Omental fat pad (tissue), 3 donors: ENCODE measurements at regions not wholly inside any gene's neighbourhood (a gene's known extent, or its start where the extent isn't known, plus 50 kb on each side); places are given as distances from the start of the nearest gene placed in this dataset.
"Not testable (repeated sequence)": the region's sequence is repeated elsewhere in the genome, so short reads cannot be mapped to it uniquely, and the experiment has no call there.

Experiments
- ATAC-seq: fragments of 150-250 bp; one replicate; pipeline ENCODE4 v1.9.1; 2016; ENCODE audit warnings: mild to moderate bottlenecking, moderate library complexity; ENCODE audit not compliant: low FRiP score
- DNase-seq: peaks from one replicate; pipeline ENCODE4 v3.0.0-alpha.2; 2019; ENCODE audit warnings: low spot score
- TF ChIP-seq, protein P1 (sequence below), 3 donors: fragments of 450-650 bp; IDR thresholded peaks; one replicate each; pipeline ENCODE4 v1.5.1; 2016 to 2017; ENCODE audit warnings: antibody characterized with exemption in 3 of 3, mild to moderate bottlenecking in 3 of 3, moderate library complexity in 2 of 3

DNA sequence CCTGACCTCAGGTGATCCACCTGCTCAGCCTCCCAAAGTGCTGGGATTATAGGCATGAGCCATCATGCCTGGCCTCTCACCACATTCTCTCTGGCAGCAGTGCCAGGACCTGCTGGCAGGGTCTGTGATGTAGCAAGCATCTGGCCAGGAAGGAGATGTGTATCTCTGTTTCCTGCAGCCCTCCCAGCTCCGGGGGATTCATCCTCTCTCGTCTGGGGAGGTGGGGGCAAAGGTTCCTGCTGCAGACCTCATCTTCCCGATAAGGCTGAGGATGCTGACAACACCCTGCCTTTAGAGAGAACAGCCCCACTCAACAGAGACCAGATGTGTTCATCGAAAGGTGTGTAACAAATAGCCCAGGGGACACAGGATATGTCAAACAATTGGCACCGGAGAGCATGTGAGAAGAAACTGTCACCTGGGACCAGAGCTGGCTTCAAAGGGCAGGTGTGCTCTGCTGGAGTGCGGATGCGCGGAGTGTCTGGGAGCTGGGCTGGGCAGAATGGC, 54.8 kb upstream of the SEC14L1 start:
- TF ChIP-seq, protein P1, sequence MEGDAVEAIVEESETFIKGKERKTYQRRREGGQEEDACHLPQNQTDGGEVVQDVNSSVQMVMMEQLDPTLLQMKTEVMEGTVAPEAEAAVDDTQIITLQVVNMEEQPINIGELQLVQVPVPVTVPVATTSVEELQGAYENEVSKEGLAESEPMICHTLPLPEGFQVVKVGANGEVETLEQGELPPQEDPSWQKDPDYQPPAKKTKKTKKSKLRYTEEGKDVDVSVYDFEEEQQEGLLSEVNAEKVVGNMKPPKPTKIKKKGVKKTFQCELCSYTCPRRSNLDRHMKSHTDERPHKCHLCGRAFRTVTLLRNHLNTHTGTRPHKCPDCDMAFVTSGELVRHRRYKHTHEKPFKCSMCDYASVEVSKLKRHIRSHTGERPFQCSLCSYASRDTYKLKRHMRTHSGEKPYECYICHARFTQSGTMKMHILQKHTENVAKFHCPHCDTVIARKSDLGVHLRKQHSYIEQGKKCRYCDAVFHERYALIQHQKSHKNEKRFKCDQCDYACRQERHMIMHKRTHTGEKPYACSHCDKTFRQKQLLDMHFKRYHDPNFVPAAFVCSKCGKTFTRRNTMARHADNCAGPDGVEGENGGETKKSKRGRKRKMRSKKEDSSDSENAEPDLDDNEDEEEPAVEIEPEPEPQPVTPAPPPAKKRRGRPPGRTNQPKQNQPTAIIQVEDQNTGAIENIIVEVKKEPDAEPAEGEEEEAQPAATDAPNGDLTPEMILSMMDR (IDR thresholded peaks at IDR 0.05): no peak
- ATAC-seq (no peak), DNase-seq (no peak)

- TF ChIP-seq, protein P1 (IDR thresholded peaks at IDR 0.05): peak in 2 of 3 donors; percentile 80 to 86
- DNase-seq (peak; percentile 100), ATAC-seq (peak; percentile 67)
Observed at GRCh38 chr17:77086433-77087010, 54.2 kb upstream of the SEC14L1 start.

DNA sequence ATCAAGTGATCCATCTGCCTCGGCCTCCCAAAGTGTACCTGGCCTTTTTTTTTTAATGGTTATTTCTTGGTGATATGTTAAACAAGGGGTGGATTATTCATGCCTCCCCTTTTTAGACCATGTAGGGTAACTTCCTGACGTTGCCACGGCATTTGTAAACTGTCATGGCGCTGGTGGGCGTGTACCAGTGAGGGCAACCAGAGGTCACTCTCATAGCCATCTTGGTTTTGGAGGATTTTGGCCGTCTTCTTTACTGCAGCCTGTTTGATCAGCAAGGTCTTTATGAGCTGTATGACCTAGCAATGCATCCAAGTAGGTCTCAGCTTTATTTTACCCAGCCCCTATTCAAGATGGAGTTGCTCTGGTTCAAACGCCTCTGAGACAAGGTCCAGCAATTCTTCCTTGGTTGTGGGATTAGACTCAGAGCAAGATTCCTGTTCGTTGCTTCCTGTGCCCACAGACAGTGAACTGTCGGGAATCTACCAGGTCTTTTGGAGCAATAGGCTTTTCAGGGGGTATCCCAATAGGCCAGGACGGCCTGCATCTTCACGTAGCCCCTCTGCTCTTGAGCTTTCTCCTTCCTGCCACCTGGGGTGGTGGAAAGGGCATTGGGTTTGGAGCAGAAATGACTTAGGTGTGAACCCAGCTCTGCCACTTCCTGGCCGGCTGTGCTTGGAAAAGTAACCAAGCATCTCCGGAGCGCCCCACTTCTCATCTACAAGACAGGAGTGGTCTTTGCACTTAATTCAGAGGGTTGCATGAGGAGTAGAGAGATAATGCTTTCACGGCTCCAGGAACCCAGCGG, 52.9 kb upstream of the SEC14L1 start:
- ATAC-seq: no peak
- DNase-seq: no peak
- TF ChIP-seq, protein P1 (IDR thresholded peaks at IDR 0.05): no peak

GRCh38 chr17:77088455-77089123, 52.2 kb upstream of the SEC14L1 start:
- peak; percentile 90 for DNase-seq
- TF ChIP-seq, protein P1 (IDR thresholded peaks at IDR 0.05): peak in 2 of 3 donors; percentile 74 to 82
- peak; percentile 92 for ATAC-seq

DNA sequence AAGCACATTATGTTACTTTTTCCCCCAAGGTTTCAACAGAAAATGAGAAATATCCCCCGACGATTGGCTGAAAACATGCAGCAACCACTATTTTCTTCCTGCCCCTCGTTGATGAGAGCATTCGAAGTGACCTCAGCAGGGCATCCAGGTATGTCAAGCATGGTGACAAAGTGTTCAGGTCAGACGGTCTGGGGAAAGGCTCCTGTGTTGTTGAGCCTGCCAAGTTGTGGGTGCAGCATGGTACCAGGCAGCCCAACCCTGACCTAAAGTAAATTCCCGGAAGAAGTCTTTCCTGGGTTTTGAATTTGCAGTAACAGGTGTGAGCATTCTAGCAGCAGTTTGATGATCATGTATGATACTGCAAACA, 51.7 kb upstream of the SEC14L1 start:
- TF ChIP-seq, protein P1 (IDR thresholded peaks at IDR 0.05): no peak
- DNase-seq (no peak), ATAC-seq (no peak)

DNA sequence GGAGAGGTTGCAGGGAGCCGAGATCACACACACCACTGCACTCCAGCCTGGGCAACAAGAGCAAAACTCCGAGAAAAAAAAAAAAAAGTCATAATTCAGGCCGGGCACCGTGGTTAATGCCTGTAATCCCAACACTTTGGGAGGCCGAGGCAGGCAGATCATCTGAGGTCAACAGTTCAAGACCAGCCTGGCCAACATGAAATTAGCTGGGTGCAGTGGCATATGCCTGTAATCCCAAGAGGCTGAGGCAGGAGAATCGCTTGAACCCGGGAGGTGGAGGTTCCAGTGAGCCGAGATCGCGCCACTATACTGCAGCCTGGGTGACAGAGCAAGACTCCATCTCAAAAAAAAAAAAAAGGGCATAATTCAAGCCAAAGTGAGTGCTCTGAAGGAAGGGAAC, 50.8 kb upstream of the SEC14L1 start:
- ATAC-seq: not testable (repeated sequence)

DNA sequence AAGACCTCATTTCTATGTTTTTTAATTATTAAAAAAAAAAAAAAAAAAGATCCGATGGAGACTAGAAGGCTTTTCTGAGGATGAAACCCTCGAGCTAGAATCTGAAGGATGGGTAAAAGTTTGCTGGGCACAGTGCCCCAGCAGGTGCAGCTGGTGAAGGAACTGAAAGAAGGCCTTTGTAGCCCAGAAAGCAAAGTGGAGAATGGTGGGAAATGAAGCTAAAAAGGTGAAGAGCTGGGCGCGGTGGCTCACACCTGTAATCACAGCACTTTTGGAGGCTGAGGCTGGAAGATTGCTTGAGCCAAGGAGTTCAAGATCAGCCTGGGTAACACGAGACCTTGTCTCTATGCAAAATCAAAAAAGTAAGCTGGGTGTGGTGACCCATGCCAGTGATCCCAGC, 50.3 kb upstream of the SEC14L1 start:
- ATAC-seq: no peak
- TF ChIP-seq, protein P1 (IDR thresholded peaks at IDR 0.05): no peak
- no peak for DNase-seq

More for the DNA sequence above, 50.8 kb upstream of the SEC14L1 start:
- DNase-seq: not testable (repeated sequence)
